ENCODE measurements at regions not wholly inside any gene's neighbourhood (a gene's known extent, or its start where the extent isn't known, plus 50 kb on each side); places are given as distances from the start of the nearest gene placed in this dataset.

DNA sequence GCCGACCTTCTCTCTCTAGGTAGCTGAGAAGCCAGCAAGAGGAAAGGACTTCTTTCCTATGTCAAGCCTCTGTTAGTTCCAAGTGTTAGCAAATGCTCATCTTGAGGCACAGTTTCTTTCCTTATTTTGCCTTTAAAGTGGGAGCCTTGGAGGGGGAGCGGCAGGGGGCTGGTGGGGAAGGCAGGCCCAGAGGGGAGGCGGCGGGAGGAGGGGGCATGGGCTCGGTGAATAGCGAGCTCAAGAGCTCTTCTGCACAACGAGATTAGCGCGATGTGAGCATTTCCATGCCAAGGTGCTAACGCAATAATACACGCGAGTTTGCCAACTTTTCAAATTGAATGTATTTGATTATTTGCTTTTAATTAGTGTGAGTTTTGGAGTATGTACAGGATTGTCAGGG lies 372.6 kb downstream of the RPS6KC1 start:
- Histone ChIP-seq H3K4me1 (no peaks in the 10 kb centered on the region), H3K27me3 (no peaks in the 10 kb centered on the region), H3K27ac (replicated peaks in 1 of 4) (no peak overlapping the region), H3K36me3 (no peaks in the 10 kb centered on the region), H3K4me3 (no peak overlapping the region), H3K9me3 (no peaks in the 10 kb centered on the region)
- intact Hi-C loops (cut with DNase I), result no loop called here
- peak; percentile 55 for DNase-seq (ENCODE audit: extremely low spot score)
- 79% methylated on average over 12 of the region's 12 CpGs for WGBS
- TF ChIP-seq, protein P1, sequence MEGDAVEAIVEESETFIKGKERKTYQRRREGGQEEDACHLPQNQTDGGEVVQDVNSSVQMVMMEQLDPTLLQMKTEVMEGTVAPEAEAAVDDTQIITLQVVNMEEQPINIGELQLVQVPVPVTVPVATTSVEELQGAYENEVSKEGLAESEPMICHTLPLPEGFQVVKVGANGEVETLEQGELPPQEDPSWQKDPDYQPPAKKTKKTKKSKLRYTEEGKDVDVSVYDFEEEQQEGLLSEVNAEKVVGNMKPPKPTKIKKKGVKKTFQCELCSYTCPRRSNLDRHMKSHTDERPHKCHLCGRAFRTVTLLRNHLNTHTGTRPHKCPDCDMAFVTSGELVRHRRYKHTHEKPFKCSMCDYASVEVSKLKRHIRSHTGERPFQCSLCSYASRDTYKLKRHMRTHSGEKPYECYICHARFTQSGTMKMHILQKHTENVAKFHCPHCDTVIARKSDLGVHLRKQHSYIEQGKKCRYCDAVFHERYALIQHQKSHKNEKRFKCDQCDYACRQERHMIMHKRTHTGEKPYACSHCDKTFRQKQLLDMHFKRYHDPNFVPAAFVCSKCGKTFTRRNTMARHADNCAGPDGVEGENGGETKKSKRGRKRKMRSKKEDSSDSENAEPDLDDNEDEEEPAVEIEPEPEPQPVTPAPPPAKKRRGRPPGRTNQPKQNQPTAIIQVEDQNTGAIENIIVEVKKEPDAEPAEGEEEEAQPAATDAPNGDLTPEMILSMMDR (IDR thresholded peaks at IDR 0.05), result no peak
- TF ChIP-seq POLR2A (IDR thresholded peaks at IDR 0.05; ENCODE audit: low read depth) (no peak), POLR2AphosphoS5 (IDR thresholded peaks at IDR 0.05) (no peak), EP300 (IDR thresholded peaks at IDR 0.05) (no peak)

DNA sequence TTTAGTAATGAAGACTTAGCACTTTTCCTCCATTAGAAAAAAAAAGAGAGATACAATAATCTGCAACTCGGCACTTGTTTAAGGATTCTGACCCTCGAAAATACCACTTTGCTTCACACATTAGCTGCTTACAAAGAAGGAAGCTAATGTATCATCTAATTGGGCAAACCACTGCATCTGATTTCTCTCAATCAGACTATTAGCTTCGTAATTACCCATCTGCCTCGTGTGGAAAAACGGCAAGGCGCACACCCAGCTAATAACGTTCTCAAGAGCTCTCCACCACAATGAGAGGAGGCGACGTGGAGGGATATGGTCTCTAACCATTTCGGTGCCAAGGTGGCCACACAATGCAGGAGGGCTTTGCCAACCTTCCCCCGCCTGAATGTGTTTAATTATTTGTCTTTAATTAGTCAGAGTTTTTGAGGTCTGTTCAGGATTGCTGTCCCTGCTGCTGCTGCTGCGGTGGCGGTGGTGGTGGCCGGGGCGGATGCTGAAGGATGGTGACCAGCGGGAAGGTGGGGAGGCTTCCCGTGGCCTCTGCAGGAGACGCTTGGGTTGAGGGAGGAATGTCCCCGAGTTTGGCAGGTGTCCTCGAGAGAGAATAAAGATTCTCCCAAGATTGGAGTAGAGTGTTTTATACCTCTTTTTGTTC lies 374.5 kb downstream of the RPS6KC1 start:
- intact Hi-C loops (cut with DNase I), result no loop called here
- no peaks in the 10 kb centered on the region for H3K9me3 ChIP-seq
- no peaks in the 10 kb centered on the region for H3K4me1 ChIP-seq
- 90% methylated on average over 20 of the region's 20 CpGs for WGBS
- H3K4me3 ChIP-seq, result no peak overlapping the region
- no peaks in the 10 kb centered on the region for H3K27me3 ChIP-seq
- no peaks in the 10 kb centered on the region for H3K36me3 ChIP-seq
- TF ChIP-seq, protein P1 (IDR thresholded peaks at IDR 0.05), result no peak
- no peak for TF ChIP-seq EP300 (IDR thresholded peaks at IDR 0.05)
- no peak for TF ChIP-seq POLR2AphosphoS5 (IDR thresholded peaks at IDR 0.05)
- TF ChIP-seq POLR2A (IDR thresholded peaks at IDR 0.05; ENCODE audit: low read depth), result no peak
- DNase-seq (ENCODE audit: extremely low spot score), result no peak
- no peak overlapping the region for H3K27ac ChIP-seq (replicated peaks in 1 of 4)

DNA sequence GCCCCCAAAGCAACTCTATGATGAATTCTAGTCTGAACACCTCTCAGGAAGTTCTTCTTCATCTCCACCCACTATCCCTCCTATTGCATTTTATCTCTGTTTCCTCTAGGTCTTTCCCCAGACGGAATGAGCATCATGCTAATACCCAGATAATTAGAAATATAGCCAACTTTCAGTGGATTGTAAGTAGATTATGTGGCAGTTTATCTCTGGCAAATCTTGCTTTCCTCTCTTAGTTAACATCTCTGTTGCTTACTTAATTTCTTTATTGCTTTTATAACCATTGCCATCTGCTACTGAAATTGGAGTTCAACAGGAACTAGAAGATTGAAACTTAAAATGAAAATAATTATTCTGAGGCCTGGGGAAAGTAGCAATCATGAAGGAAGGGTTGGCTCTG lies 378.6 kb downstream of the RPS6KC1 start:
- intact Hi-C loops (cut with DNase I), result no loop called here
- WGBS, result 84% methylated on average over 1 of the region's 1 CpG
- no peak overlapping the region for H3K27ac ChIP-seq (replicated peaks in 1 of 4)

DNA sequence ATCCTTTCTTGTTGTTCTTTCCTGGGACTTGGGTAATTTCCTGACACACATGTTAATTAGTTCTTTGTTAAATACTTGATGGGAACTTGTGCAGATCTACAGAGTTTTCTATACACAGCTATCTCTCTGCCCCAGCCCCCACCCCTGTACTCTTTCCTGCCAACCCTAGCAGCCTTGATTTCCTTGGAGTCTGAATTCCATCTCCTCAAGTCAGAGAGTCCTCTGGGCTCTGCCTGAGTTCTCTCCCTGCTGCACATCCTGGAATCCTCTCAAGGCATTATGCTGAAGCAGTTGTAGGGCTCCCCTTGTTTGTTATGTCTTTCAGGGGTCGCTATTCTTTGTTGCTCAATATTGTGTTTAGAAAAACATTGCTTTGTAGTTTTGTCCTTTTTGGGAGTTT lies 384.7 kb downstream of the RPS6KC1 start:
- no peak overlapping the region for H3K27ac ChIP-seq (replicated peaks in 1 of 4)
- H3K9me3 ChIP-seq, result no peaks in the 10 kb centered on the region
- intact Hi-C loops (cut with DNase I), result no loop called here
- H3K4me1 ChIP-seq, result no peaks in the 10 kb centered on the region
- TF ChIP-seq, protein P1 (IDR thresholded peaks at IDR 0.05), result no peak
- no peak for TF ChIP-seq POLR2A (IDR thresholded peaks at IDR 0.05; ENCODE audit: low read depth)
- TF ChIP-seq EP300 (IDR thresholded peaks at IDR 0.05), result no peak
- TF ChIP-seq POLR2AphosphoS5 (IDR thresholded peaks at IDR 0.05), result no peak
- peak; percentile 21 for DNase-seq (ENCODE audit: extremely low spot score)
- no peak overlapping the region for H3K4me3 ChIP-seq
- 29% methylated on average over 1 of the region's 1 CpG for whole genome bisulfite sequencing
- H3K27me3 ChIP-seq, result no peaks in the 10 kb centered on the region
- no peaks in the 10 kb centered on the region for H3K36me3 ChIP-seq

More for the DNA sequence above, 378.6 kb downstream of the RPS6KC1 start:
- H3K9me3 ChIP-seq, result no peaks in the 10 kb centered on the region
- TF ChIP-seq, protein P1 (IDR thresholded peaks at IDR 0.05), result no peak
- TF ChIP-seq EP300 (IDR thresholded peaks at IDR 0.05) (no peak), POLR2A (IDR thresholded peaks at IDR 0.05; ENCODE audit: low read depth) (no peak), POLR2AphosphoS5 (IDR thresholded peaks at IDR 0.05) (no peak)
- H3K4me1 ChIP-seq, result no peaks in the 10 kb centered on the region
- no peaks in the 10 kb centered on the region for H3K27me3 ChIP-seq
- no peak for DNase-seq (ENCODE audit: extremely low spot score)
- no peak overlapping the region for H3K4me3 ChIP-seq
- H3K36me3 ChIP-seq, result no peaks in the 10 kb centered on the region

DNA sequence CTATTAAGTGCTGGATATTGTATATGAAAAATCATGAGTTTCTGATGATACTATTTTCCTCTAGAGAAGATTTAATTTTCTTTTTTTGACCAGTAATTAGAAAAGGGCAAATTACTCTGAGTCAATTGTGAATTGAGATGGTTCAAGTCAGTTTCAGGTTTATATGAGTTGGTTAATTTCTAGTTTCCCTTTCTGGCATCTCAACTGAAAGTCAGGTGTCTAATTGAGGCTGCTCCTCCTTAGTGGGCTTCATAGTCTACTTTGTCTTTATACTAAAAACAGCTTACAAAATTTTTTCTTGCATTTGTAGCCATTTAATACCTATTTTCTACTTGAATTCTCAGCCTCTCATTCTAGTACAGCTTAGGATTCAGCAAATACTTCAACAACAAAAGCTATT lies 387.3 kb downstream of the RPS6KC1 start:
- no peak overlapping the region for H3K27ac ChIP-seq (replicated peaks in 1 of 4)
- no peaks in the 10 kb centered on the region for H3K36me3 ChIP-seq
- intact Hi-C loops (cut with DNase I), result no loop called here
- H3K4me1 ChIP-seq, result no peaks in the 10 kb centered on the region
- DNase-seq (ENCODE audit: extremely low spot score), result no peak
- no peak overlapping the region for H3K4me3 ChIP-seq
- no peaks in the 10 kb centered on the region for H3K27me3 ChIP-seq
- no peaks in the 10 kb centered on the region for H3K9me3 ChIP-seq
- TF ChIP-seq POLR2AphosphoS5 (IDR thresholded peaks at IDR 0.05) (no peak), EP300 (IDR thresholded peaks at IDR 0.05) (no peak), POLR2A (IDR thresholded peaks at IDR 0.05; ENCODE audit: low read depth) (no peak)
- TF ChIP-seq, protein P1 (IDR thresholded peaks at IDR 0.05), result no peak
